ENCODE measurements at regions not wholly inside any gene's neighbourhood (a gene's known extent, or its start where the extent isn't known, plus 50 kb on each side); places are given as distances from the start of the nearest gene placed in this dataset.

DNA sequence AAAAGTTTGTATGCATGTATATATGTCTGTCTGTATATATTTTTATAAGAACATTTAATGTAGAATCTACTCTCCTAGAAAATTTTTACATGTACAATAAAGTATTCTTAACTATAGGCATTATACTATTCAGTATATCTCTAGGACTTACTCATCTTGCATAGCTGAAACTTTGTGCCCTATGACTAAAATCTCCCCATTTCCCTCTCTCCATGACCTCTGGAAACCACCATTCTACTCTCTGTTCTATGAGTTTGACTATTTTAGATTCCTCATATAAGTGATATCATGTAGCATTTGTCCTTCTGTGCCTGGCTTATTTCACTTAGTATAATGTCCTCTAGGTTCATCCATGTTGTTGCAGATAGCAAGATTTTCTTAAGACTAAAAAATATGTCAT lies 205.1 kb upstream of the SMLR1 start:
- TF ChIP-seq POLR2AphosphoS5 (IDR thresholded peaks at IDR 0.05): no peak
- TF ChIP-seq, protein P1, sequence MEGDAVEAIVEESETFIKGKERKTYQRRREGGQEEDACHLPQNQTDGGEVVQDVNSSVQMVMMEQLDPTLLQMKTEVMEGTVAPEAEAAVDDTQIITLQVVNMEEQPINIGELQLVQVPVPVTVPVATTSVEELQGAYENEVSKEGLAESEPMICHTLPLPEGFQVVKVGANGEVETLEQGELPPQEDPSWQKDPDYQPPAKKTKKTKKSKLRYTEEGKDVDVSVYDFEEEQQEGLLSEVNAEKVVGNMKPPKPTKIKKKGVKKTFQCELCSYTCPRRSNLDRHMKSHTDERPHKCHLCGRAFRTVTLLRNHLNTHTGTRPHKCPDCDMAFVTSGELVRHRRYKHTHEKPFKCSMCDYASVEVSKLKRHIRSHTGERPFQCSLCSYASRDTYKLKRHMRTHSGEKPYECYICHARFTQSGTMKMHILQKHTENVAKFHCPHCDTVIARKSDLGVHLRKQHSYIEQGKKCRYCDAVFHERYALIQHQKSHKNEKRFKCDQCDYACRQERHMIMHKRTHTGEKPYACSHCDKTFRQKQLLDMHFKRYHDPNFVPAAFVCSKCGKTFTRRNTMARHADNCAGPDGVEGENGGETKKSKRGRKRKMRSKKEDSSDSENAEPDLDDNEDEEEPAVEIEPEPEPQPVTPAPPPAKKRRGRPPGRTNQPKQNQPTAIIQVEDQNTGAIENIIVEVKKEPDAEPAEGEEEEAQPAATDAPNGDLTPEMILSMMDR (IDR thresholded peaks at IDR 0.05): no peak

Data from prostate gland (tissue), 2 donors.